HCT116 (cell line): ENCODE measurements at regions not wholly inside any gene's neighbourhood (a gene's known extent, or its start where the extent isn't known, plus 50 kb on each side); places are given as distances from the start of the nearest gene placed in this dataset.

Experiments
- ATAC-seq: fragments of 200-7000 bp; cut with Tn5 transposase; 2 replicates; pipeline ENCODE4 v1.9.1; 2020; ENCODE audit warnings: mild to moderate bottlenecking, moderate library complexity
- BruUV-seq: library from RNA; stranded (reverse); fragments of 400-500 nt; replicated peaks from 2 replicates; lab custom pipeline; 2021; lab: Mats Ljungman, UMichigan
- CTCF ChIA-PET: fragments of 300-600 bp; sonication (Branson Sonifier 250); formaldehyde crosslinking; loops from one replicate; lab custom pipeline; 2021; ENCODE audit warnings: antibody characterized with exemption; lab: Charles Lee
- POLR2A ChIA-PET: fragments of 300-600, 350-600 bp; sonication (Branson Sonifier 250); formaldehyde crosslinking; loops from one replicate; lab custom pipeline; 2021; ENCODE audit warnings: antibody characterized with exemption; lab: Charles Lee
- RAD21 ChIA-PET, 2 experiments: fragments of 300-600 bp; sonication (Branson Sonifier 250); formaldehyde crosslinking; loops; one replicate each; lab custom pipeline; 2023; ENCODE audit warnings: low total read pairs in 2 of 2; ENCODE audit not compliant: uncharacterized antibody in 2 of 2, unreplicated experiment in 2 of 2, low non-redundant PET in 1 of 2; lab: Charles Lee
- DNase-seq: peaks from one replicate; pipeline ENCODE4 v3.0.0-alpha.2; 2010; ENCODE audit warnings: low read depth, low spot score
- H2AFZ ChIP-seq: fragments of 200-600 bp; shearing (Covaris generic), sonication (generic); 2 replicates; pipeline ENCODE4 v1.6.1; 2017; ENCODE audit warnings: low read depth, mixed run types, mixed read lengths, antibody characterized with exemption, low read length; ENCODE audit not compliant: poor library complexity, severe bottlenecking
- H3K27ac ChIP-seq: 2 replicates; pipeline ENCODE4 v1.5.1; 2012; ENCODE audit warnings: low read depth, low read length
- H3K27me3 ChIP-seq: fragments of 200-600 bp; sonication (generic); 2 replicates; pipeline ENCODE4 v1.6.1; 2016; ENCODE audit warnings: mixed run types, low read length, mixed read lengths; ENCODE audit not compliant: insufficient read depth
- H3K36me3 ChIP-seq, 2 experiments: fragments of 200-500 bp in 1 of 2; fragments of 200-600 bp in 1 of 2; sonication (Bioruptor generic) in 1 of 2; sonication (generic) in 1 of 2; 2 replicates each; pipeline versions ENCODE4 v1.5.1 to v1.6.1; 2014 to 2016; ENCODE audit warnings: low read length in 2 of 2, inconsistent platforms in 1 of 2, mixed read lengths in 1 of 2, mixed run types in 1 of 2; ENCODE audit not compliant: insufficient read depth in 2 of 2, control insufficient read depth in 1 of 2
- H3K4me1 ChIP-seq, 2 experiments: fragments of 200-600 bp in 1 of 2; sonication (generic) in 1 of 2; 2 replicates each; pipeline versions ENCODE4 v1.5.1 to v1.6.1; 2012 to 2017; ENCODE audit warnings: low read length in 2 of 2, inconsistent platforms in 1 of 2, mild to moderate bottlenecking in 1 of 2, mixed read lengths in 1 of 2, mixed run types in 1 of 2, moderate library complexity in 1 of 2; ENCODE audit not compliant: insufficient read depth in 2 of 2, control insufficient read depth in 1 of 2
- H3K4me2 ChIP-seq: fragments of 200-600 bp; sonication (generic); 2 replicates; pipeline ENCODE4 v1.6.1; 2017; ENCODE audit warnings: mixed run types, low read length, mixed read lengths
- H3K4me3 ChIP-seq, 2 experiments: fragments of 200-600 bp in 1 of 2; sonication (generic) in 1 of 2; replicated peaks in 1 of 2; 2 replicates each; pipeline ENCODE4 v1.5.1; 2011 to 2016; ENCODE audit warnings: low read length in 2 of 2, control low read depth in 1 of 2, low read depth in 1 of 2, mild to moderate bottlenecking in 1 of 2, mixed read lengths in 1 of 2, mixed run types in 1 of 2
- H3K79me2 ChIP-seq: fragments of 200-600 bp; sonication (generic); 2 replicates; pipeline ENCODE4 v1.6.1; 2017; ENCODE audit warnings: mild to moderate bottlenecking, mixed run types, low read length, moderate library complexity, mixed read lengths; ENCODE audit not compliant: insufficient read depth
- H3K9ac ChIP-seq: fragments of 200-600 bp; sonication (generic); 2 replicates; pipeline ENCODE4 v1.6.1; 2016; ENCODE audit warnings: low read length, mixed read lengths
- H3K9me2 ChIP-seq: fragments of 200-600 bp; sonication (generic), shearing (Covaris generic); 2 replicates; pipeline ENCODE4 v1.6.1; 2017; ENCODE audit warnings: mixed run types, mild to moderate bottlenecking, moderate library complexity; ENCODE audit not compliant: insufficient read depth
- H3K9me3 ChIP-seq, 2 experiments: fragments of 200-500 bp in 1 of 2; fragments of 200-600 bp in 1 of 2; sonication (Bioruptor generic) in 1 of 2; sonication (generic) in 1 of 2; 2 replicates each; pipeline ENCODE4 v1.6.1; 2014 to 2017; ENCODE audit warnings: low read length in 2 of 2, mixed read lengths in 2 of 2, inconsistent platforms in 1 of 2, low read depth in 1 of 2, mild to moderate bottlenecking in 1 of 2, mixed run types in 1 of 2, moderate library complexity in 1 of 2; ENCODE audit not compliant: control insufficient read depth in 1 of 2, insufficient read depth in 1 of 2
- H4K20me1 ChIP-seq: fragments of 200-600 bp; sonication (generic), shearing (Covaris generic); 2 replicates; pipeline ENCODE4 v1.6.1; 2017; ENCODE audit warnings: mixed run types, mild to moderate bottlenecking, moderate library complexity; ENCODE audit not compliant: insufficient read depth
- CEBPB ChIP-seq: IDR thresholded peaks from 2 replicates; pipeline ENCODE4 v1.6.1; 2012; ENCODE audit warnings: low read depth
- ELF1 ChIP-seq: IDR thresholded peaks from 2 replicates; pipeline ENCODE4 v1.6.1; 2012; ENCODE audit warnings: low read depth, borderline replicate concordance
- EZH2 ChIP-seq: fragments of 200-600 bp; sonication (generic); IDR thresholded peaks from 2 replicates; pipeline ENCODE4 v1.6.1; 2017; ENCODE audit warnings: antibody characterized with exemption, mixed run types
- FOSL1 ChIP-seq: IDR thresholded peaks from 2 replicates; pipeline ENCODE4 v1.6.1; 2012; ENCODE audit warnings: low read depth
- JUND ChIP-seq: IDR thresholded peaks from 2 replicates; pipeline ENCODE4 v1.6.1; 2012
- POLR2AphosphoS5 ChIP-seq: IDR thresholded peaks from 2 replicates; pipeline ENCODE4 v1.6.1; 2011; ENCODE audit warnings: mild to moderate bottlenecking, low read depth, low read length, moderate library complexity
- RAD21 ChIP-seq: IDR thresholded peaks from 2 replicates; pipeline ENCODE4 v1.6.1; 2012; ENCODE audit warnings: low read depth, mild to moderate bottlenecking
- REST ChIP-seq: IDR thresholded peaks from 2 replicates; pipeline ENCODE4 v1.6.1; 2012; ENCODE audit warnings: low read depth
- SIN3A ChIP-seq: IDR thresholded peaks from 2 replicates; pipeline ENCODE4 v1.6.1; 2012; ENCODE audit warnings: low read depth
- SRF ChIP-seq: IDR thresholded peaks from 2 replicates; pipeline ENCODE4 v1.6.1; 2012; ENCODE audit warnings: low read depth
- TCF7L2 ChIP-seq: IDR thresholded peaks from 2 replicates; pipeline ENCODE4 v1.7.0; 2011; ENCODE audit warnings: borderline replicate concordance, inconsistent platforms; ENCODE audit not compliant: insufficient read depth, insufficient read length; ENCODE audit errors: extremely low read depth
- YY1 ChIP-seq: IDR thresholded peaks from 2 replicates; pipeline ENCODE4 v1.6.1; 2011; ENCODE audit warnings: low read length, low read depth, moderate library complexity, mild to moderate bottlenecking; ENCODE audit not compliant: insufficient replicate concordance; ENCODE audit errors: extremely low read depth
- ZFX ChIP-seq: fragments of 450-650 bp; IDR thresholded peaks from 2 replicates; pipeline ENCODE4 v1.6.1; 2017
- ZNF274 ChIP-seq: fragments of 200-500 bp; sonication (Bioruptor generic); IDR thresholded peaks from 2 replicates; pipeline ENCODE4 v1.6.1; 2014; ENCODE audit warnings: mild to moderate bottlenecking, low read depth, low read length, inconsistent platforms
- intact Hi-C: fragments of 100-400 bp; cut with micrococcal nuclease; formaldehyde crosslinking; loops from 2 replicates; pipeline ENCODE4 v1.10.0; 2022
- TF ChIP-seq, protein P1 (sequence below): IDR thresholded peaks from 2 replicates; pipeline ENCODE4 v1.6.1; 2012
- TF ChIP-seq, protein P2 (sequence below): IDR thresholded peaks from 2 replicates; pipeline ENCODE4 v1.6.1; 2011; ENCODE audit warnings: mild to moderate bottlenecking, low read length, moderate library complexity; ENCODE audit not compliant: insufficient replicate concordance; ENCODE audit errors: extremely low read depth

DNA sequence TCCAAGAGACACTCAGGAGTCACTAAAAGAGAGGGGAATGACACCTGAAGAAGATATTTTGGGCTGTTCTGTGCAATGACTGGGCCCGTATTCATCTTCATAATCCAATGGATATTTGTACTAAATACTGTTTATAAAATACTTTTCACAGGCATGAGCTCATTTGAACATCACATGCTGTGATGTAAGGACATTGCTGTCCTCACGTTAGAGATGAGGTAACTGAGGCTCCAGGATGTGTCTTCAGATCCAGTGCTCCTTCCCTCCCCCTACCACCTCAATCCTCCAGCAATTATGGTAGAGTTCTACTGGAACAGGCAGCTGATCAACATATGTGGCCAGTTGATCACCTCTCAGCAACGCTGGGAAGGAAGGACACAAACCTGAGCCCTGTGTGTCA, 139.4 kb upstream of the OSMR start:
- DNase-seq: no peak
- Histone ChIP-seq H3K4me3 (no peak overlapping the region), H3K4me2 (no peak overlapping the region), H3K27me3 (no peaks in the 10 kb centered on the region), H3K4me1 (no peaks in the 10 kb centered on the region), H3K9ac (no peak overlapping the region), H3K36me3 (no peaks in the 10 kb centered on the region), H3K79me2 (no peaks in the 10 kb centered on the region), H3K27ac (no peak overlapping the region), H3K9me2 (no peaks in the 10 kb centered on the region), H2AFZ (no peak overlapping the region), H3K9me3 (no peaks in the 10 kb centered on the region), H4K20me1 (no peaks in the 10 kb centered on the region)
- ATAC-seq: no peak
- CTCF ChIA-PET: interaction anchor here (0.6 kb wide), 1 partner anchor 378 kb away, joined by 3 read pairs; no protein-coding TSS in a partner anchor
- POLR2A ChIA-PET: no interaction called here
- RAD21 ChIA-PET: no interaction called here
- TF ChIP-seq CEBPB (no peak), SIN3A (no peak), ZFX (no peak), POLR2AphosphoS5 (no peak), EZH2 (no peak), FOSL1 (no peak), YY1 (no peak), RAD21 (no peak), JUND (no peak), TCF7L2 (no peak), ZNF274 (no peak), REST (no peak), ELF1 (no peak), SRF (no peak)
- TF ChIP-seq, protein P1, sequence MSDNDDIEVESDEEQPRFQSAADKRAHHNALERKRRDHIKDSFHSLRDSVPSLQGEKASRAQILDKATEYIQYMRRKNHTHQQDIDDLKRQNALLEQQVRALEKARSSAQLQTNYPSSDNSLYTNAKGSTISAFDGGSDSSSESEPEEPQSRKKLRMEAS: no peak
- TF ChIP-seq, protein P2, sequence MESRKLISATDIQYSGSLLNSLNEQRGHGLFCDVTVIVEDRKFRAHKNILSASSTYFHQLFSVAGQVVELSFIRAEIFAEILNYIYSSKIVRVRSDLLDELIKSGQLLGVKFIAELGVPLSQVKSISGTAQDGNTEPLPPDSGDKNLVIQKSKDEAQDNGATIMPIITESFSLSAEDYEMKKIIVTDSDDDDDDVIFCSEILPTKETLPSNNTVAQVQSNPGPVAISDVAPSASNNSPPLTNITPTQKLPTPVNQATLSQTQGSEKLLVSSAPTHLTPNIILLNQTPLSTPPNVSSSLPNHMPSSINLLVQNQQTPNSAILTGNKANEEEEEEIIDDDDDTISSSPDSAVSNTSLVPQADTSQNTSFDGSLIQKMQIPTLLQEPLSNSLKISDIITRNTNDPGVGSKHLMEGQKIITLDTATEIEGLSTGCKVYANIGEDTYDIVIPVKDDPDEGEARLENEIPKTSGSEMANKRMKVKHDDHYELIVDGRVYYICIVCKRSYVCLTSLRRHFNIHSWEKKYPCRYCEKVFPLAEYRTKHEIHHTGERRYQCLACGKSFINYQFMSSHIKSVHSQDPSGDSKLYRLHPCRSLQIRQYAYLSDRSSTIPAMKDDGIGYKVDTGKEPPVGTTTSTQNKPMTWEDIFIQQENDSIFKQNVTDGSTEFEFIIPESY: no peak
- BruUV-seq: no TSS peak
- intact Hi-C loops: no loop called here
